ENCODE measurements at regions not wholly inside any gene's neighbourhood (a gene's known extent, or its start where the extent isn't known, plus 50 kb on each side); places are given as distances from the start of the nearest gene placed in this dataset.

DNA sequence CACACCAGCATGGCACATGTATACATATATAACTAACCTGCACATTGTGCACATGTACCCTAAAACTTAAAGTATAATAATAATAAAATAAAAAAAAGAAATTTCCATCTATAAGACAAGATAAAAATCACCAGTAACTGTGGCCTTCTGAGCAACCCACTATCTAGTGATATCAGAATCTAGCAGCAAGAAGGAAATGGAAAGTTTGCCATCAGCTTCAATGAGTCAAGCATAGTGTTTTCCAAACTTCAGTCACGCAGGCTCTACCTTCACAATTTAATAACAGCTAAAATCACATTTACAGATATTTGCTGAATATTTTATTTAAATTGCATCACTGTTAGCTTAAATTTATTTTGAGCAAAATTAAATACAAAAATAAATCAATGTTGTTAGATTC, 345.3 kb upstream of the CD180 start:
- ATAC-seq (ENCODE audit: low read depth) (no peak), DNase-seq (no peak)
- no peak overlapping the region for H3K27ac Mint-ChIP-seq
- POLR2A ChIA-PET = no interaction called here
- H3K4me3 Mint-ChIP-seq = no peak overlapping the region
- H3K9me3 Mint-ChIP-seq = peaks cover 2% of the 10 kb centered on the region
- no peaks in the 10 kb centered on the region for H3K27me3 Mint-ChIP-seq
- peaks cover 1% of the 10 kb centered on the region for H3K36me3 Mint-ChIP-seq
- peaks cover 1% of the 10 kb centered on the region for H3K4me1 Mint-ChIP-seq

DNA sequence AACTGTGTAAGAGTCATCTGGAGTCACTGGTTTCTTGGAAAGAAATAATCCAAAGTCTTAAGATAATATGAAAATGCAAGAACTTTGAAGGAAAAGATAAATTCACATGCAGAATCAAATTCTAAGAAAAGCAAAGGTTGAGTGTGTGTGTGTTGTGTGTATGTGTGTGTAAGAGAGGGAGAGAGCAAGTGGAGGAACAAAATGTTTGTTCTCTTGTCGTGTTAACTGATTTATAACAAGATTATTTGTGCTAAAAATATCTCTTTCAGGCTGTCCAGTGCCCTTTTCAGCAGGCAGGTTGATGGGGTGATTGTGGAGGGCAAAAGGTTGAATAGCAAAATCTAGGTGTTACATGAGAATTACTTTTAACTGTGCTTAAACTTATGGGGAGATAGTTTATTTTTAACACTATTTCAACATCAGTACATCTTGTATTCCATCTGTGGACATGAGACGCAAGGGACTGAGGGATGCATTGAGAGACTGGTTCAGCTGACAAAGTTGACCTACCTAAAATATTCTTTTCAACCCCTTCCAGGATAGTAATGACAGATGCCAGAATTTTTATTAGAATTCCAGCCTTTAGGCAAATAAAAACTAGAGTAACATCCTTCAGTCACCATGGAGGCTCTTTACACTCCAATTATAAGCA, 342.4 kb upstream of the CD180 start:
- Mint-ChIP-seq H3K36me3 (peaks cover 2% of the 10 kb centered on the region), H3K9me3 (no peaks in the 10 kb centered on the region), H3K4me1 (peaks cover 1% of the 10 kb centered on the region), H3K27me3 (no peaks in the 10 kb centered on the region), H3K4me3 (no peak overlapping the region), H3K27ac (no peak overlapping the region)
- ATAC-seq (ENCODE audit: low read depth) = no peak
- POLR2A ChIA-PET = interaction anchor here (0.5 to 0.9 kb wide), 2 partner anchors 23 to 37 kb away, joined by 3 to 4 read pairs; no protein-coding TSS in a partner anchor
- DNase-seq = no peak

DNA sequence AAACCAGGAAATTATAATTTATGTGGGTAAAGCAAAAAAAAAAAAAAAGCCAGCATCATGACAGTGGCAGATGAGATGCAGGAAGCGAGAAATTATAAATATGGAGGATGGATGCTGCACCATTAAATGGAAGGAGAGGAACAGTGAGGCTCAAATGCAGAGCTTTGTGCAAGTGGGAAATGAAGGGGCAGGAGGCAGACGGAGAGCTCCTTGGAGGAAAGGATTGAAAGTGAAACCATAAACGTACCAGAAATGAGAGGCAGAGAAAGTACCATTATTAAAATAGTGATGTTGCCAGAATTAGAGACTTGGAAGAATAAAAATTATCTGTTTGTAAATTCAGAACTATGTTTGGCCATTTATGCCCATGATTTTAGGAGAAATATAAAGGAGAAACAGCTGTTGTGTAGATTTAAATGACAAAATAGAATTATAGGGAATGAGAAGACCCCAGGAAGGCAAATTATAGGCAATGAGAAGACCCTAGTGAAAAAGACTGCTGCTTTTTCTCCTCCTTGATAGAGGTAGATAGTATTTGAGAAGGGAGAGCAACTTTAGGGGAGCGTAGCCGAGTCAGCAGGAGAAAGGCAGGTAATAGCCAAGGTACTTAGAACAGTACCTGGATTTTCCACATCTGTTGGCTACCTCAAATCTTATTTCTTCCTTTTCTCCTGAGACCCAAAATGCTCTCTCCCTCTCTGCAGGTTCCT, 341.0 kb upstream of the CD180 start:
- no peaks in the 10 kb centered on the region for H3K27me3 Mint-ChIP-seq
- no peak for ATAC-seq (ENCODE audit: low read depth)
- DNase-seq = no peak
- no peaks in the 10 kb centered on the region for H3K9me3 Mint-ChIP-seq
- no peak overlapping the region for H3K27ac Mint-ChIP-seq
- H3K4me3 Mint-ChIP-seq = no peak overlapping the region
- POLR2A ChIA-PET = interaction anchor here (0.6 to 0.9 kb wide), 2 partner anchors 35 to 56 kb away, joined by 3 read pairs; no protein-coding TSS in a partner anchor
- peaks cover 2% of the 10 kb centered on the region for H3K36me3 Mint-ChIP-seq
- H3K4me1 Mint-ChIP-seq = peaks cover 1% of the 10 kb centered on the region

DNA sequence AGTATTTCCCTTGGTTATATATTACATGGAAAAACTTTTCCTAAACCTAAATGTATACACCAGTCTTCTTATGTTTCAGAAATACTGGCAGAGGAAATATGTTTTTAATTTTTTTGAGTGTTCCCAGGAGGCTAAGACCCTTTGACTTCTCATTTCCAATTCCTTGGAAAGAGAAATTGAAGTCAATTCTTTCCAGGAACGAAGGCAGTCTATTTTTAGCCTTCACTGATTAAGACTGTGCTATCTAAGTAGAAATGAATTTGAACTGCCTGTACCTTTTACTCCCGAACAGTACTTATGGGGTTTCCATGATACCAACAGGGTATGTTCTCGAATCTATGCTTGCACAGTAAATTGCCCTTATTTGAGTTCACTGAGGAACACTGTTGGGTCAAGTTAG, 340.3 kb upstream of the CD180 start:
- Mint-ChIP-seq H3K4me1 (peaks cover 1% of the 10 kb centered on the region), H3K27ac (no peak overlapping the region), H3K36me3 (peaks cover 2% of the 10 kb centered on the region), H3K27me3 (no peaks in the 10 kb centered on the region), H3K4me3 (no peak overlapping the region), H3K9me3 (no peaks in the 10 kb centered on the region)
- no peak for DNase-seq
- POLR2A ChIA-PET = no interaction called here
- no peak for ATAC-seq (ENCODE audit: low read depth)

DNA sequence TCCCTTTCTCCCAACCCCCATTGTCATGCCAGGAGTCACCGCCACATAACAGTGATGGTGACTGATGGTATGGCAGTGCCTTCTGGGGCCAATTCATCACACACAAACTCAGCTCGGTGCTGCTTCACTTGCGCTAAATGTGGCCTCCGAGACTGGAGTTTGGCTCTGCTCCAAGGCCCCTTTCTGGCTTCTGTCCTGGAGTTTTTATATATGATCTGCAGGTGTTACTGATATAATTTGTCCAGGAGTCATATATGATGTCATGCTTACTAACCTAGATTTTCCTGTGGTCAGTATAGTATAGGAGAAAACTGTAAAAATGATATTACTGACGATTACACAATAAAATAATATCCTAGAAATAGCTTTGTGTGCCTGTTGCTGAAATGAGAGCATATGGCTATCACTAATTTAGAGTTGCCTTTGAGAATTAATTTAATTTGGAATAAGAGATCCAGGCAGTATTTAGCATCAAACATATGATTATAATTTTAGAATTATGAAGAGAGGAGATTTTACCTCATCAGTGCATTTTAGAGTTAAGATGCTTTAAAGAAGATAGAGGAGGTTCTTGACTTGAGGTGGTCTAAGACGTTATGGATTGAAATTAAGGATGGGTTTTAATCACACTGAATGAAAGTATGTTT, 334.1 kb upstream of the CD180 start:
- DNase-seq (no peak), ATAC-seq (ENCODE audit: low read depth) (no peak)
- H3K27ac Mint-ChIP-seq = no peak overlapping the region
- peaks cover 3% of the 10 kb centered on the region for H3K4me1 Mint-ChIP-seq
- H3K4me3 Mint-ChIP-seq = no peak overlapping the region
- POLR2A ChIA-PET = interaction anchor here (0.6 kb wide), 1 partner anchor 659 kb away, joined by 7 read pairs; no protein-coding TSS in a partner anchor
- H3K36me3 Mint-ChIP-seq = peaks cover 6% of the 10 kb centered on the region
- peaks cover 10% of the 10 kb centered on the region for H3K9me3 Mint-ChIP-seq
- no peaks in the 10 kb centered on the region for H3K27me3 Mint-ChIP-seq

DNA sequence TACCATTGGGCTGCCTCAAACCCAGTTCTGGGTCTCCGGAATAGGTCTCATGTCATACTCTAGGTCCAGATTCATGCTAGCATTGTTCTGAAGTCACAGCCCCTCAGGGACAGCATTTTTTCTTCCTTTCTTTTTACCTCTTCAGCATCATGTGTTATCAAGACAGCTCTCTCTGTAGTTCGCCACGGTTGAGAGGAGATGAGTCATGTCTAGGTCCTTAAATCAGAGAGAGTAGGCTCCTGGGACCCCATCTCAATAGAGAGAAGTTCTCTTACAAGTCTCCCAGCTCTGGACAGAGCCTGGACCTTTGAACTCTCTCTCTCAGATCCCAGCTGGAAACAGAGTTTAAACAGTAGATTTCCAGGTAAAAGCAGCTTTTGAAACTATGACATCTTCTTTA, 332.4 kb upstream of the CD180 start:
- POLR2A ChIA-PET = no interaction called here
- Mint-ChIP-seq H3K27ac (no peak overlapping the region), H3K4me3 (no peak overlapping the region), H3K36me3 (peaks cover 6% of the 10 kb centered on the region), H3K9me3 (peaks cover 12% of the 10 kb centered on the region), H3K27me3 (no peaks in the 10 kb centered on the region), H3K4me1 (peaks cover 3% of the 10 kb centered on the region)
- DNase-seq = no peak
- no peak for ATAC-seq (ENCODE audit: low read depth)

DNA sequence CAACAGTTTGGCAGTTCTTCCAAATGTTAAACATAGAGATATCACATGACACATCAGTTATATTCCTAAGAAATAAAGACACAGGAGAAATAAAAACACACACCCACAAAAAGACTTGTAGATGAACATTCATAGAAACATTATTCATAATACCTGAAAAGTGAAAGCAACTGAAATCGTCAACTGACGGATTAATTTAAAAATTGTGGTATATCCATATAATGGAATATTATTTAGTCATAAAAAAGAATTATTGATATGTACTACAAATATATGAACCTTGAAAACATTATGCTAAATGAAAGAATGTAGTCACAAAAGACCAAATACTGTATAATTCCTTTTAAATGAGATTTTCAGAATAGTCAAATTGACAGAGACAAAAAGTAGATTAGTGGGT, 330.2 kb upstream of the CD180 start:
- POLR2A ChIA-PET = no interaction called here
- Mint-ChIP-seq H3K9me3 (peaks cover 12% of the 10 kb centered on the region), H3K4me3 (no peak overlapping the region), H3K27me3 (peaks cover 3% of the 10 kb centered on the region), H3K36me3 (peaks cover 6% of the 10 kb centered on the region), H3K4me1 (peaks cover 4% of the 10 kb centered on the region), H3K27ac (no peak overlapping the region)
- ATAC-seq (ENCODE audit: low read depth) = no peak
- no peak for DNase-seq

DNA sequence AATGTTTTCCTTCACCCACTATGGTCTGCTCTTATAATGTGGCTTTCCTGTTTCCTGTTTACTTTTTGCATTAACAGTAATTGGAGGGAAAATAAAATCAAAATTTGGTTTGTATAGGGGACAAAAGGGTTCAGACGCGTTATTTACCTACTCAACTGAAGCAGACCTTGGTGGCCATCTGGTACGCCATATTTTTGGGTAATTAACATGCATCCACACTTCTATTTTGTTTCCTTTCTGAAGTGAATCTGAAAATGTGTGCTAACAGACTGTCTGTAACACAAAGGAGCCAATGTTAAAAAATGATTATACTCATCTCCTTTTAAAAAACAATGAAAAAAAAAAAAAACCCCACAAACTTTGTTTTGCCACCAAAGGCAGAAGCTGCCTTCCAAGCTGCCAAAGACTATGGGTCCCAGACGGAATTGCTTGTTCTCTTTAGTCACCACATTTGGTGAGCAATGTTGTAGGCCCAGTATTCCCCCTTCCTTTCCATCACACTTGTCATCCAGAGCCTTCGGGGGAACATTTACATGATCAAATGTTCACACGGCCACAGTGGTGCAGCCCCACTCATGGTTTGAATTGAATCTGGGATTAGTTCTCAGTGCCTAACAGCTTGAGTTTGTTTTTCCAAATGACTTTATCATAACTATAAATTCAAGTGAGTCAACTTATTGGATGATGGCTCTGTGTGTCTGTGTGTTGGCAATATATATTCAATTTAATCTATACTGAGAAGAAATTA, 323.7 kb upstream of the CD180 start:
- DNase-seq = no peak
- POLR2A ChIA-PET = no interaction called here
- Mint-ChIP-seq H3K27ac (no peak overlapping the region), H3K27me3 (peaks cover 3% of the 10 kb centered on the region), H3K4me3 (no peak overlapping the region), H3K9me3 (peaks cover 8% of the 10 kb centered on the region), H3K4me1 (peaks cover 24% of the 10 kb centered on the region), H3K36me3 (peaks cover 7% of the 10 kb centered on the region)
- ATAC-seq (ENCODE audit: low read depth) = no peak

DNA sequence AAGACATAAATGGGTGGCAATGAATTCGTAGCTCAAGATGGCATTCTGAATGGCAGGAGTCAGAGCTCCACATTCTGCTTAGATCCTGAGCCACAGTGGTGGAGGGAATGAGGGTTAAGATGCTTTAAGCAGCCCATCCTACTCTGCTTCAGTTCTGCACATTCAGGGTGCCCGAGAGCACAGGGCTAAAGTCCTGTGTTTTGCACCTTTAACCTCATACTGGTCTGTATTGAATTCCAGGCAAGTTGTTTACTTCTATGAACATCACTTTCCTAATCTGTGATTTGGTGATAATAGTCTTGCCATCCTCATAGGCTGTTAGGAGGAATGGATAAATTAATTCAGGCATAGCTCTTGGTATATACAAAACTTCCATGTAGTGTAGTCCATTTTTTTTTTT, 321.6 kb upstream of the CD180 start:
- DNase-seq (no peak), ATAC-seq (ENCODE audit: low read depth) (no peak)
- Mint-ChIP-seq H3K9me3 (peaks cover 8% of the 10 kb centered on the region), H3K4me3 (no peak overlapping the region), H3K27ac (no peak overlapping the region), H3K4me1 (peaks cover 42% of the 10 kb centered on the region), H3K36me3 (peaks cover 10% of the 10 kb centered on the region), H3K27me3 (peaks cover 6% of the 10 kb centered on the region)
- POLR2A ChIA-PET = no interaction called here

DNA sequence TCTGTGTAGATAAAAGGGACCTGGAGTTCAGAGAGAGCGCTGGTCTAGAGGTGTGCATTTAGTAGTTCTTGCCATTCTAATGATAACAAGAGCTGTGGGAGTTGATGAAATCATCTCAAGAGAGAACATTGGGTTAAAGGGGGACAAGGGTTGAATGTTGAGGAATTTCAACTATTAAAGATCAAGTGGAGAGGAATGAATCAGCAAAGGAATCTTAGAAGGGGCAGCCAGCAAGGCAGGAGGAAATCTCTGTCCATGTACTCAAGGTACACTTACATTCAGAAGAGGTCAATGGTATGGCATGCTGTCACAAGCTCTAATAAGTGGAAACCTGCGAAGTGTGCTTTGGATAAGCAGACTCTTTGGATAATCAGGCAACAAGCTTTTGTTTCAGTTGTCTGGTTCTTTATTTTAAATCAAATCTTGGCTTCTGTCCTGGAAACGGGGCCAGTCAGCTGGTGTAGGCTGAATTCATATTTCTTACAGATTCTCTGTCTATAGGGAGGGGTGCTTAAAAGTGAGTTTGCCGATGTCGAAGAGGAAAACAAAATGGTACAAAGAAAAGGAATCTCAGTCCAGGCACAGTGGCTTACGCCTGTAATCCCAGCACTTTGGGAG, 320.5 kb upstream of the CD180 start:
- Mint-ChIP-seq H3K27me3 (peaks cover 3% of the 10 kb centered on the region), H3K9me3 (peaks cover 8% of the 10 kb centered on the region), H3K27ac (no peak overlapping the region), H3K36me3 (peaks cover 11% of the 10 kb centered on the region), H3K4me1 (peaks cover 44% of the 10 kb centered on the region), H3K4me3 (no peak overlapping the region)
- POLR2A ChIA-PET = interaction anchor here (1.1 kb wide), 1 partner anchor 14 kb away, joined by 3 read pairs; no protein-coding TSS in a partner anchor
- DNase-seq (no peak), ATAC-seq (ENCODE audit: low read depth) (no peak)

DNA sequence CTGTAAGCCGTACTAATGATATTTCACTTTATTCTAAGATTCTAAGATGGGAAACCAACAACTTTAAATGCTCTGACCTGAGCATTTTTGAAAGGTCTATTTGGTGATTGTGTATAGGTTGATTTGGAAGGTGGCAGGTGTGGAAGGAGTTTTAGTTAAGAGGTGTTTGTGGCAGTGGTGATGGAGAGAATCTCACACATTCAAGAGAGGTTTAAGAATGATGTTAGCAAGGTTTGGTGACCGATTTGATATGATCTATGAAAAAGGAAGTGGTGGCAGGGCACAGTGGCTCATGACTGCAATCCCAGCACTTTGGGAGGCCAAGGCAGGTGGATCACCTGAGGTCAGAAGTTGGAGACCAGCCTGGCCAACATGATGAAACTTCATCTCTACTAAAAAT, 319.2 kb upstream of the CD180 start:
- peaks cover 14% of the 10 kb centered on the region for H3K36me3 Mint-ChIP-seq
- peak; percentile 30 for DNase-seq
- peak overlapping the region; percentile 54 for H3K4me3 Mint-ChIP-seq
- peaks cover 44% of the 10 kb centered on the region for H3K4me1 Mint-ChIP-seq
- no peak for ATAC-seq (ENCODE audit: low read depth)
- peaks cover 8% of the 10 kb centered on the region for H3K9me3 Mint-ChIP-seq
- POLR2A ChIA-PET = interaction anchor here (0.7 kb wide), 1 partner anchor 18 kb away, joined by 4 read pairs; no protein-coding TSS in a partner anchor
- H3K27me3 Mint-ChIP-seq = peaks cover 3% of the 10 kb centered on the region
- H3K27ac Mint-ChIP-seq = peak overlapping the region; percentile 91

DNA sequence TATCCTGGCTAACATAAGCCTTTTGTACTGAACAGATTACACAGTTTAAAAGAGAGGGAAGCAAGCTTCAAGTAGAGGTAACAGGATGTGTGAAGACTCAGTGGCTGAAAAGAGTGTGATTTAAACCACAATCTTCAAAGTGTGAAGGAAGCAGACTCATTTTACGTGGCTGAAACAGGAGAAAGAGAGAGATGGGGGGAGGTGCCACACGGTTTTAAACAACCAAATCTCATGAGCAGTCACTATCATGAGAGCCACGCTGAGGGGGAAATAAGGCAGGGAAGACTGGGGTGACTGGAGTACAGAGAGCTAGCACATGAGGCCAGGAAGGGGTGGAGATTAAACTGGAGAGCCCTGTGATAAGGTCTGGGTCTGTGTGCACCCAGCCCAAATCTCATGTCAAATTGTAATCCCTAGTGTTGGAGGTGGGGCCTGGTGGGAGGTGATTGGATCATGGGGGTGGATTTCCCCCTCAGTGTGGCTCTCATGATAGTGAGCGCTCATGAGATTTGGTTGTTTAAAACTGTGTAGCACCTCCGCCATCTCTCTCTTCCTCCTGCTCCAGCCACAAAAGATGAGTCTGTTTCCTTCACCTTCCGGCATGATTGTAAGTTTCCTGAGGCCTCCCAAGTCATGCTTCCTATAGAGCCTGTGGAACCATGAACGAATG, 318.6 kb upstream of the CD180 start:
- Mint-ChIP-seq H3K27me3 (peaks cover 3% of the 10 kb centered on the region), H3K36me3 (peaks cover 17% of the 10 kb centered on the region), H3K27ac (peak overlapping the region; percentile 91), H3K9me3 (peaks cover 8% of the 10 kb centered on the region), H3K4me1 (peaks cover 49% of the 10 kb centered on the region), H3K4me3 (peak overlapping the region; percentile 54)
- POLR2A ChIA-PET = interaction anchor here (0.7 kb wide), 1 partner anchor 696 kb away, joined by 3 read pairs; no protein-coding TSS in a partner anchor
- ATAC-seq (ENCODE audit: low read depth) = peak; percentile 91
- DNase-seq = peak; percentile 51
